ENCODE measurements at regions not wholly inside any gene's neighbourhood (a gene's known extent, or its start where the extent isn't known, plus 50 kb on each side); places are given as distances from the start of the nearest gene placed in this dataset.

- Histone ChIP-seq H4K20me1 (replicated peaks; ENCODE audit: control insufficient read depth, extremely low read depth, insufficient read depth, low read length) (no peaks in the 10 kb centered on the region), H3K4me1 (ENCODE audit: control insufficient read depth, extremely low read depth, insufficient read depth, low read length) (no peaks in the 10 kb centered on the region), H3K36me3 (ENCODE audit: control insufficient read depth in 2 of 2, extremely low read depth in 1 of 2, insufficient read depth in 2 of 2, low read length in 2 of 2) (no peaks in the 10 kb centered on the region), H3K79me2 (ENCODE audit: control insufficient read depth, insufficient read depth, low read length) (no peaks in the 10 kb centered on the region), H3K4me2 (ENCODE audit: insufficient read depth, low read length) (no peak overlapping the region), H3K9me3 (replicated peaks; ENCODE audit: control insufficient read depth, insufficient read depth, low read length) (no peaks in the 10 kb centered on the region), H3K27ac (ENCODE audit: insufficient read depth, low read depth, low read length) (no peak overlapping the region), H3K9ac (replicated peaks; ENCODE audit: extremely low read depth, insufficient read depth, low read length) (no peak overlapping the region), H3K4me3 (replicated peaks in 1 of 3; ENCODE audit: insufficient read depth in 1 of 3, low read depth in 1 of 3, low read length in 3 of 3) (no peak overlapping the region), H3K27me3 (ENCODE audit: control insufficient read depth in 2 of 2, insufficient read depth in 2 of 2, low read length in 2 of 2) (no peaks in the 10 kb centered on the region), H2AFZ (ENCODE audit: low read depth, low read length) (no peak overlapping the region), H3K9me1 (replicated peaks; ENCODE audit: control insufficient read depth, extremely low read depth, insufficient read depth, low read length) (no peaks in the 10 kb centered on the region)
- dilution Hi-C loops (cut with MboI; ENCODE audit: extremely low pct_ligation_motif_present, low sequenced_read_pairs), result no loop called here
- ChIA-PET POLR2A (no interaction called here), CTCF (no interaction called here)
- intact Hi-C loops (cut with micrococcal nuclease), result no loop called here
- BruUV-seq (replicated peaks), result no TSS peak
- TF ChIP-seq FOS (IDR thresholded peaks at IDR 0.05; ENCODE audit: borderline replicate concordance, insufficient read depth, low read length) (no peak), GATA2 (IDR thresholded peaks at IDR 0.05; ENCODE audit: insufficient read depth, insufficient read length, low read depth, low read length) (no peak), CTCF (IDR thresholded peaks at IDR 0.05; ENCODE audit: extremely low read depth in 1 of 2, insufficient read depth in 1 of 2, low read depth in 1 of 2, low read length in 2 of 2) (no peak), JUN (IDR thresholded peaks at IDR 0.05; ENCODE audit: borderline replicate concordance, insufficient read depth, insufficient read length, low read depth) (no peak), MYC (IDR thresholded peaks at IDR 0.05; ENCODE audit: low read depth, low read length) (no peak), EZH2 (IDR thresholded peaks at IDR 0.05; ENCODE audit: borderline replicate concordance, low read depth, low read length, severe bottlenecking) (no peak), POLR2AphosphoS5 (IDR thresholded peaks at IDR 0.05; ENCODE audit: insufficient read depth, low read depth, low read length) (no peak), POLR2A (IDR thresholded peaks at IDR 0.05; ENCODE audit: low read depth, low read length) (no peak)
- TF ChIP-seq, protein P1, sequence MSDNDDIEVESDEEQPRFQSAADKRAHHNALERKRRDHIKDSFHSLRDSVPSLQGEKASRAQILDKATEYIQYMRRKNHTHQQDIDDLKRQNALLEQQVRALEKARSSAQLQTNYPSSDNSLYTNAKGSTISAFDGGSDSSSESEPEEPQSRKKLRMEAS (IDR thresholded peaks at IDR 0.05; ENCODE audit: insufficient read depth, insufficient read length), result no peak
- DNase-seq (ENCODE audit: low read depth, low spot score) (no peak), FAIRE-seq (no peak)
These were observed 1953.1 kb upstream of the ADGRL3 start for GRCh38 chr4:59247032-59247431.
